ENCODE measurements at regions not wholly inside any gene's neighbourhood (a gene's known extent, or its start where the extent isn't known, plus 50 kb on each side); places are given as distances from the start of the nearest gene placed in this dataset.

DNA sequence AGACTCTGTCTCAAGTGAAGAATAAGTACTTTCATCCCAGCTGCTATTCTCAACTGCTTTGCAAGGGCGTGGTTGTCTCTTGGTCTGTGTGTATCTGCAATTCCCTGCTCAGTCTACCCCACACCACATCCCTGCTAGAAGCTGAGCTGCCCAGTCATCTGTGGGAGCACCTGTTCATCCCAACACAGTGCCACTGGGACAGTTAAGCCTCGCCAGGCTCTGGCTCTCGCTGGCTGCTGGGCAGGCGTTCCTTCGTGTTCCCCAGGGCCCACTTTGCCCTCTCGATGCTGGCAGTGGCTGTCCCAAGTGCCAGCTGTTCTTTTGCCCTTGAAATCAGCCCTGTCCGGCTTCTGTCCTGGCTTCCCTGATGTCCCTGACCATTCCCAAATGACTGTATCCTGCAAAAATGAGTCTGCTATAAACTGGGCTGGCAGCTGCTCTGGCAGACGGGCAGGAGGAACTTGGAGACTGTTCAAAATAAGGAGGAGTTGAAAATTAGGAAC is 91.6 kb upstream of the KLHL25 start:
- Histone ChIP-seq H3K36me3 (ENCODE audit: control insufficient read depth in 2 of 2, extremely low read depth in 1 of 2, insufficient read depth in 2 of 2, low read length in 2 of 2) (no peaks in the 10 kb centered on the region), H3K9ac (replicated peaks; ENCODE audit: extremely low read depth, insufficient read depth, low read length) (no peak overlapping the region), H3K9me1 (replicated peaks; ENCODE audit: control insufficient read depth, extremely low read depth, insufficient read depth, low read length) (no peaks in the 10 kb centered on the region), H3K27ac (ENCODE audit: insufficient read depth, low read depth, low read length) (no peak overlapping the region), H3K4me1 (ENCODE audit: control insufficient read depth, extremely low read depth, insufficient read depth, low read length) (no peaks in the 10 kb centered on the region), H2AFZ (ENCODE audit: low read depth, low read length) (no peak overlapping the region), H3K79me2 (ENCODE audit: control insufficient read depth, insufficient read depth, low read length) (no peaks in the 10 kb centered on the region), H3K27me3 (ENCODE audit: control insufficient read depth in 2 of 2, insufficient read depth in 2 of 2, low read length in 2 of 2) (no peaks in the 10 kb centered on the region), H3K9me3 (replicated peaks; ENCODE audit: control insufficient read depth, insufficient read depth, low read length) (no peaks in the 10 kb centered on the region), H4K20me1 (replicated peaks; ENCODE audit: control insufficient read depth, extremely low read depth, insufficient read depth, low read length) (no peaks in the 10 kb centered on the region), H3K4me2 (ENCODE audit: insufficient read depth, low read length) (no peak overlapping the region), H3K4me3 (replicated peaks in 1 of 3; ENCODE audit: insufficient read depth in 1 of 3, low read depth in 1 of 3, low read length in 3 of 3) (no peak overlapping the region)
- CTCF ChIA-PET: no interaction called here
- dilution Hi-C loops (cut with MboI; ENCODE audit: extremely low pct_ligation_motif_present, low sequenced_read_pairs): no loop called here
- POLR2A ChIA-PET: no interaction called here
- DNase-seq (ENCODE audit: low read depth, low spot score) (no peak), FAIRE-seq (no peak)
- intact Hi-C loops (cut with micrococcal nuclease): no loop called here
- BruUV-seq (replicated peaks): no TSS peak
- TF ChIP-seq POLR2AphosphoS5 (IDR thresholded peaks at IDR 0.05; ENCODE audit: insufficient read depth, low read depth, low read length): no peak
- no peak for TF ChIP-seq GATA2 (IDR thresholded peaks at IDR 0.05; ENCODE audit: insufficient read depth, insufficient read length, low read depth, low read length)
- no peak for TF ChIP-seq JUN (IDR thresholded peaks at IDR 0.05; ENCODE audit: borderline replicate concordance, insufficient read depth, insufficient read length, low read depth)
- TF ChIP-seq, protein P1, sequence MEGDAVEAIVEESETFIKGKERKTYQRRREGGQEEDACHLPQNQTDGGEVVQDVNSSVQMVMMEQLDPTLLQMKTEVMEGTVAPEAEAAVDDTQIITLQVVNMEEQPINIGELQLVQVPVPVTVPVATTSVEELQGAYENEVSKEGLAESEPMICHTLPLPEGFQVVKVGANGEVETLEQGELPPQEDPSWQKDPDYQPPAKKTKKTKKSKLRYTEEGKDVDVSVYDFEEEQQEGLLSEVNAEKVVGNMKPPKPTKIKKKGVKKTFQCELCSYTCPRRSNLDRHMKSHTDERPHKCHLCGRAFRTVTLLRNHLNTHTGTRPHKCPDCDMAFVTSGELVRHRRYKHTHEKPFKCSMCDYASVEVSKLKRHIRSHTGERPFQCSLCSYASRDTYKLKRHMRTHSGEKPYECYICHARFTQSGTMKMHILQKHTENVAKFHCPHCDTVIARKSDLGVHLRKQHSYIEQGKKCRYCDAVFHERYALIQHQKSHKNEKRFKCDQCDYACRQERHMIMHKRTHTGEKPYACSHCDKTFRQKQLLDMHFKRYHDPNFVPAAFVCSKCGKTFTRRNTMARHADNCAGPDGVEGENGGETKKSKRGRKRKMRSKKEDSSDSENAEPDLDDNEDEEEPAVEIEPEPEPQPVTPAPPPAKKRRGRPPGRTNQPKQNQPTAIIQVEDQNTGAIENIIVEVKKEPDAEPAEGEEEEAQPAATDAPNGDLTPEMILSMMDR (IDR thresholded peaks at IDR 0.05; ENCODE audit: extremely low read depth in 1 of 2, insufficient read depth in 1 of 2, low read depth in 1 of 2, low read length in 2 of 2): no peak
- no peak for TF ChIP-seq MYC (IDR thresholded peaks at IDR 0.05; ENCODE audit: low read depth, low read length)
- TF ChIP-seq POLR2A (IDR thresholded peaks at IDR 0.05; ENCODE audit: low read depth, low read length): no peak
- no peak for TF ChIP-seq FOS (IDR thresholded peaks at IDR 0.05; ENCODE audit: borderline replicate concordance, insufficient read depth, low read length)
- TF ChIP-seq EZH2 (IDR thresholded peaks at IDR 0.05; ENCODE audit: borderline replicate concordance, low read depth, low read length, severe bottlenecking): no peak
- TF ChIP-seq MAX (IDR thresholded peaks at IDR 0.05; ENCODE audit: insufficient read depth, insufficient read length): no peak

All from endothelial cell of umbilical vein (primary cell).